GM18498 (cell line): ENCODE measurements at regions not wholly inside any gene's neighbourhood (a gene's known extent, or its start where the extent isn't known, plus 50 kb on each side); places are given as distances from the start of the nearest gene placed in this dataset.
A peak's percentile ranks its signal among the peaks of the same experiment; 100 is the strongest.
"Not testable (repeated sequence)": the region's sequence is repeated elsewhere in the genome, so short reads cannot be mapped to it uniquely, and the experiment has no call there.

Source experiments
- ATAC-seq: cut with Tn5 transposase; IDR thresholded peaks from one replicate; pipeline ENCODE4 v1.9.1; 2021; ENCODE audit warnings: mild to moderate bottlenecking, moderate library complexity; ENCODE audit not compliant: unreplicated experiment

DNA sequence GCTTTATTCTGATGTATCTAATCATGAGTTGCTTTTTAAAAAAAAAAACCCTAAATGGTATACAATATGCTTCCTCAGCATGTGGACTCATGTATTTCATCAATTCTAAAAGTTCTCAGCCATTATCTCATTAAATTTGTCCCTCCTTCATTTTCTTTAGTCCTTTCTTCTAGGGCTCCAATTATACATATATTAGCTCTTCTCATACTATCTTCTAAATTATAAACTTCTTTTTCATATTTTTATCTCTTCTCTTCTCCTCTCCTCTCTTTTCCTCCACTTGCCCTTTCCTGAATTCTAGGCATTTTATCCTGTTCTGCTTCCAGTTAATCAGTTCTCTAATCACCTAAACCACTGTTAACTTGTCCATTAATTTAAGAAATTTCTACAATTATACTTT lies 55.0 kb upstream of the IL33 start:
- no peak for ATAC-seq

- no peak for ATAC-seq
These were observed 62.2 kb upstream of the IL33 start for GRCh38 chr9:6153425-6153824.

DNA sequence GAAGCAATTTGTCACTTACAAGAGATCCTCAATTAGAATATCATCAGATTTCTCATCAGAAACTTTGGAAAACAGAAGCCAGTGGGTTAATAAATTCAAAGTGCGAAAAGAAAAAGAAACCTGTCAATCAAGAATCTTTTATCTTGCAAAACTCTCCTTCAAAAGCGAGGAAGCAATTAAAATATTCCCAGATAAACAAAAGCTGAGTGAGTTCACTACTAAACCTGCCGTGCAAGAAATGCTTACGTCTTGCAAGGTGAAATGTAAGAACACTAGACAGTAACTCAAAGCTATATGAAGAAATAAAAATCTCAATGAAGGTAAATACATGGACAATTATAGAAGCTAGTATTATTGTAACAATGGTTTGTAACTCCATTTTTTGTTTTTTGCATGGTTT lies 62.8 kb upstream of the IL33 start:
- no peak for ATAC-seq

GRCh38 chr9:6150483-6150882 lies 65.1 kb upstream of the IL33 start:
- no peak for ATAC-seq

DNA sequence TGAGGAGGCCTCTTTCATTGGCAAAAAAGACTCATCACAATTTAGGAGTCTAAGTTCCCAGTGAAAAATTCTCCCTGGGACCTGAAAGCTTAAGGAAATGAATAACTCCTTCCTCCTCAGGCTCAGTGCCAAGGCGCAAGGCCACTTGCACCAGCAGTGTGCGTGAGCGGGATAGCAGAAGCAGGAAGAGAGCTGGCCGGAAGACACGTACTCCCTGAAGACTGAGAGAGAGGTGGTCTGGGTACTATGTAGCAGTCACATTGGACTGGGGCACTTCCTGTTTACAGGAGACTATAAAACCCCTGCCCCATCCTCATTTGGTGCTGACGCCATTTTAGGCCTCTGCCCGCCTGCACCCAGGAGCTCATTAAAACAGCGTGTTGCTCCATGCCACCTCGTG lies 66.3 kb upstream of the IL33 start:
- ATAC-seq = no peak

- no peak for ATAC-seq
These were observed 67.8 kb upstream of the IL33 start for GRCh38 chr9:6147846-6148245.

DNA sequence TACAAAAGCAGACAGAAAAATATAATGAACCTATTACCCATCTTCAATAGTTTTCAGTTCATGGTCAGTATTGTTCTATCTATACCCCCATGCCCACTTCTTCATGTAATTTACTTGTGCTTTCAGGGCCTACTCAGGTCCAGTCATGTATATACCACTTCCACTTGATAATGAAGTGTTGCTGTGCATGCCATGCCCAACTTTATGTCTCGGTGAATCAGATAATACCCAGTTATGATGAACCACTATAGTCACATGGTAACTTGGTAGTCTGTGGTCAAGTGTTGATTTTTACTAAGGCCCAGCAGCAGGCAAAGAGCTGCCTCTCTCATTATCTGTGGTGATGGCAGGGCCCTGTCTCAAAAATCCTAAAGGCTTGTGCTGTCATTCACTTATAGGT lies 70.7 kb upstream of the IL33 start:
- no peak for ATAC-seq

- ATAC-seq = no peak
These were observed 72.7 kb upstream of the IL33 start for GRCh38 chr9:6142799-6143454.

GRCh38 chr9:6135780-6136179 lies 79.8 kb upstream of the IL33 start:
- not testable (repeated sequence) for ATAC-seq

DNA sequence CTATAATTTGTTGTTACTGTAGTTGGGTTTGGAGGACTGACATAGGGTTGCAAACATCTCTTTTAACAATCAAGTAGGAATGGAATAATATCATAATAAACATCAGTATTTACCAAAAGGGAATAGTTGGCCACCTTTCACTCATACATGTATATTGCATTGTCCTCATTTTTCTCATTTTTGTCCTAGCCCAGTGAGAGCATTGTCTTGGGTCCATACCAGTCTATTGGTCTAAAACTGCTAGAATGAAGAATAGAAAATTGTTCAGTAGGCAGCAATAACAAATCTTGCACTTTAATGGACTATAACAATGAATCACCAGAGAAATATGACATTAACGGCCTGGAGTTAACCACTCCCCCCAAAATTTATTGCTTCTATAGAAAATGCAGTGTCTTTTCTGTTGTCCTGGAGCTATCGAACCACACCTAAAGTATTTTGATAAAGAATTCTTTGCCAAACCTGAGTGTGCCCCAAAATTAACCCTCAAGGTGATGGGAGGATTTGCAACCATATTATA lies 80.9 kb upstream of the IL33 start:
- no peak for ATAC-seq

DNA sequence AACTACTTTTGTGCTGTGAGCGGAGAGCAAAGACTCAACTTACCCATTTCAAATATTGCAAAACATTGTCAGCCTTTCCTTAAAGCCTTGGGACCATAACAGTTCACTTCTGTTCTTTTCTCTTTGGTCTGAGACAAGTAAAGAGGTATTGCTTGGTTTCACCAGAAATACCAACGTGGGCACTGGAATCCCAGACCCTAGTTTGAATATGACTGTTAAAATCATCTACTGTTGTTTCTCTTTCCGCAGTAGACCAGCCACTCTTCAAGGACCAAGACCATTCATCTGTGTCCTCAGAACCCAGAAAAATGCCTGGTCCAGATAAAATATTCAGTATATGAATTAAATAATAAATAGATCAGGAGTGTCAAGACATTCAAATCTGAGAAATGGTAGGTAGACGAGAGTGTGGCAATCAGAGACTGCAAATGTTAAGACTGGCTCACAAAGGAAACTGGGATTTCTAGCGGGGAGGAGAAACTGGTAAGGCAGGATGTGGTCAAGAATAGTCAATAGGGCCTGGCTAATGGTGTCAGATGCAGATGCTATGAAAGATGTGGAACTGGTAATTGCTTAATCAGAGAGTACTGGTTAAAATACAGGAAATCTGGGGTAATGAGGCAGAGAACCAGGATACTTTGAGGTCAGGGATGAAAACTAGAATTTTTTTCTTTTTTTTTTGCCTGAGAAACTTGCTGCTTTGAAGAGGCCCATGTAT lies 82.1 kb upstream of the IL33 start:
- peak; percentile 81 for ATAC-seq

DNA sequence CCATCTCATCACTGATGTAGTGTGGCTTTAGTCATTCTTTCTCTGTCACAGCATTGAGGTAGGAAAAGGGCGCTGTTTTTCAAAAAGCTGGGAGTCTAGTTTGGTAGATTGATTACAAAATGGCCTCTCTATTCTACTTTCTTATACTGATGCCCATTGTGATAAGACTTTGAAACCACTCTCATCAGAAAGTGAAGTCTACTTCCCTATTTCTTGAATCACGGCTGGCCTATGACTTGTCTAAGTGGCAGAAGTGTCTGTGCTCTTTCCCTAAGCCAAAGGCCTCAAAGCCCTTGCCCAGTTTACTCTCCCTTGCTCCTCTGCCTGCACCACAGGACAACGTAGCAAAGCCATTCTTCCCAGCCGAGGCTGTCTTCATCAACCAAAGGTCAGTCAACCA lies 83.0 kb upstream of the IL33 start:
- ATAC-seq = peak; percentile 70

GRCh38 chr9:6128030-6128429 lies 87.6 kb upstream of the IL33 start:
- no peak for ATAC-seq

DNA sequence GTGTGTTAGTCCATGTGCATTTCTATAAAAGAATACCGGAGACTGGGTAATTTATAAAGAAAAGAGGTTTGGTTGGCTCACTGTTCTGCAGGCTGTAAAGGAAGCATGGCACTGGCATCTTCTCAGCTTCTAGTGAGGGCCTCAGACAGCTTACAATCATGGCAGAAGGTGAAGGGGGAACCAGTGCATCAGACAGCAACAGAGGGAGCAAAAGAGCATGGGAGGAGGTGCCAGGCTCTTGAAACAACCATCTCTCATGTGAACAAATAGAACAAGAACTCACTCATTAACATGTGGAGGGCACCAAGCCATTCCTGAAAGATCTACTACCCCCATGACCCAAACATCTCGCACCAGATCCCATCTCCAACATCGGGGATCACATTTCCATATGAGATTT lies 89.2 kb upstream of the IL33 start:
- no peak for ATAC-seq

DNA sequence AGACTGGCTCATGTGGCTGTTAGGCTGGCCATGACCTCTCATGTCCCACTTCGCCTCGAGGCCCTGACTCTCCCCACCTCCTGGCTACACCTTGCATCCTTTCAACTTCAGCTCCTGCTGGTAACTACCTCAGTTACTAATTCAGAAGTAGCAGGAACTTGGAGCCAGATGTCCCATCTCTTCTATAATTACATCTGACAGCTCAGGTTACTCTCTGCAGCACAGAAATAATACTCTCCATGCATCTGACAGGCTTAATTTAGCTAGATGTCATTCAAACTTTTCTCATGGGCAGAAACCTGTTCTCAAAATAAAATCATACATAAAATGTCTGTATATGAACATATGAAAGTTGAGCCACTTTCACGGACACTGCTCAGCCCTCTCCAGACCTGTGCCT lies 92.2 kb upstream of the IL33 start:
- no peak for ATAC-seq

DNA sequence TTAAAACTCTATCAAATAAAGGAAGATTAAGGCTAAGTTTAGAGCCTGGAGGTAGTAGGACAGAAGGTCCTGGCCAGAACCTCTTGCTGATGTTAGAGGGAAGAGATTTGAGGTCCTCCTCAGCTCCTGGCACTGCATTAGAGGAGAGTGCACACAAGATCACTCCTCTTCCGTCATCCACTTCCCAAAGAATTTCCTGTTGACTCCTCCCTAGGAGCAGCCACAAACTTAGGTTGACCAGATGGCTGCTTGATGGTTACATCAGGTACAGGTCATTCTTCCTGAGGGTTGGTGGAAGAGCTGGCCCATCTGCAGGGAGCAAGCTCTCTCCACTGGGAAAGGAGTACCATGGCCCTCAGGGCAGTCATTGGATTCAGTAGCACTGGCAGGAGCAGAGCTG lies 93.9 kb upstream of the IL33 start:
- ATAC-seq = no peak

- ATAC-seq = no peak
These were observed 99.0 kb upstream of the RANBP6 start for GRCh38 chr9:6114424-6114823.

DNA sequence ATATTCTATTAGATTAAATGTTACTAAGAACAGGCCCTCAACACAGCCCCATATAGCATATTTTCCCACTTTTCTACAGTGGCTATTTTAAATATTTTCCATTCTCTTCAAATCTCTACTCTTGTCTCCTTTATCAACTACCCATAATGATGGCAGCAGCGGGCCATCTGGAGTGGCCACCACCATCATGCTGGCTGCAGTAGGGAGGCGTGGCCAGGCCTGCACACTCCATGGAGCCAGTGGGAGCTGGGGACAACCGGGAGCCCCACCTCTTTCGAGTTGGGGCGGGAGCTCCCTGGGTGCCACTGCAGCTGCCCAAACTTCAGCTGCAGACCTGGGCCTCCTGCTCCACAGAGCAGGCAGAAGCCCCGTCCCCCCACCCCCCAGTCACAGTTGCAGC lies 98.4 kb upstream of the RANBP6 start:
- ATAC-seq = no peak

- no peak for ATAC-seq
These were observed 97.9 kb upstream of the RANBP6 start for GRCh38 chr9:6113312-6113711.

- no peak for ATAC-seq
These were observed 94.6 kb upstream of the RANBP6 start for GRCh38 chr9:6109986-6110385.

DNA sequence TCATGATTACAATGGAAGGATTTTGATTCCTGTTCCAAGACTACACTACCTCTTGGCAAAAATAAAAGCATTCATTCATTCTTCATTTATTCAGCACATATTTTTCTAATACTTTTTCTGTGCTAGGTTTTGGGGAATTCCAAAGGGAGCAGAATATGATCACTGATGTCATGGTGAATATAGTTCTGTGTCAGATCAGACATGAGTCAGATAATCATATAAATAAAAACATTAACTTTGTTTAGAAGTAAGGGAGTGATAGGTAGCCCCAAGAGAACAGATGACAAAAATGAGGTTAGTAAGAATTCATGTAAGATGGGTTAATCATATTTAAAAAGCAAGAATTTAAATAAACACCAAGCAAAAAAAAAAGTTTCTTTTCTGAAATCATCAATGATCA lies 94.1 kb upstream of the RANBP6 start:
- no peak for ATAC-seq

- peak; percentile 80 for ATAC-seq
These were observed 91.4 kb upstream of the RANBP6 start for GRCh38 chr9:6106711-6107339.
